ENCODE measurements at regions not wholly inside any gene's neighbourhood (a gene's known extent, or its start where the extent isn't known, plus 50 kb on each side); places are given as distances from the start of the nearest gene placed in this dataset.

GRCh38 chr2:215770668-215771067, 242.7 kb downstream of the MREG start:
- H3K36me3 Mint-ChIP-seq (ENCODE audit: unreplicated experiment), result no peaks in the 10 kb centered on the region
- no peaks in the 10 kb centered on the region for H3K27me3 Mint-ChIP-seq (ENCODE audit: unreplicated experiment)
- no peak for TF ChIP-seq CTCF (IDR thresholded peaks at IDR 0.05; ENCODE audit: partially characterized antibody, unreplicated experiment)
- no peaks in the 10 kb centered on the region for H3K4me1 Mint-ChIP-seq (ENCODE audit: low read depth, unreplicated experiment)
- DNase-seq, result no peak
- no peak overlapping the region for H3K4me3 Mint-ChIP-seq (ENCODE audit: unreplicated experiment)
- no peaks in the 10 kb centered on the region for H3K9me3 Mint-ChIP-seq (ENCODE audit: unreplicated experiment)
- no peak overlapping the region for H3K27ac Mint-ChIP-seq (ENCODE audit: unreplicated experiment)

- no peaks in the 10 kb centered on the region for H3K4me1 Mint-ChIP-seq (ENCODE audit: low read depth, unreplicated experiment)
- H3K27ac Mint-ChIP-seq (ENCODE audit: unreplicated experiment), result no peak overlapping the region
- no peaks in the 10 kb centered on the region for H3K27me3 Mint-ChIP-seq (ENCODE audit: unreplicated experiment)
- H3K9me3 Mint-ChIP-seq (ENCODE audit: unreplicated experiment), result no peaks in the 10 kb centered on the region
- TF ChIP-seq CTCF (IDR thresholded peaks at IDR 0.05; ENCODE audit: partially characterized antibody, unreplicated experiment), result no peak
- no peaks in the 10 kb centered on the region for H3K36me3 Mint-ChIP-seq (ENCODE audit: unreplicated experiment)
- DNase-seq, result no peak
- H3K4me3 Mint-ChIP-seq (ENCODE audit: unreplicated experiment), result no peak overlapping the region
Observed at GRCh38 chr2:215769246-215769645, 244.1 kb downstream of the MREG start.

- no peaks in the 10 kb centered on the region for H3K36me3 Mint-ChIP-seq (ENCODE audit: unreplicated experiment)
- no peak for DNase-seq
- no peaks in the 10 kb centered on the region for H3K27me3 Mint-ChIP-seq (ENCODE audit: unreplicated experiment)
- no peak overlapping the region for H3K27ac Mint-ChIP-seq (ENCODE audit: unreplicated experiment)
- no peak overlapping the region for H3K4me3 Mint-ChIP-seq (ENCODE audit: unreplicated experiment)
- H3K9me3 Mint-ChIP-seq (ENCODE audit: unreplicated experiment), result no peaks in the 10 kb centered on the region
- TF ChIP-seq CTCF (IDR thresholded peaks at IDR 0.05; ENCODE audit: partially characterized antibody, unreplicated experiment), result no peak
- no peaks in the 10 kb centered on the region for H3K4me1 Mint-ChIP-seq (ENCODE audit: low read depth, unreplicated experiment)
Observed at GRCh38 chr2:215767625-215768024, 245.7 kb downstream of the MREG start.

- Mint-ChIP-seq H3K4me1 (ENCODE audit: low read depth, unreplicated experiment) (no peaks in the 10 kb centered on the region), H3K27ac (ENCODE audit: unreplicated experiment) (no peak overlapping the region), H3K9me3 (ENCODE audit: unreplicated experiment) (no peaks in the 10 kb centered on the region), H3K4me3 (ENCODE audit: unreplicated experiment) (no peak overlapping the region), H3K36me3 (ENCODE audit: unreplicated experiment) (no peaks in the 10 kb centered on the region), H3K27me3 (ENCODE audit: unreplicated experiment) (no peaks in the 10 kb centered on the region)
- DNase-seq, result no peak
- TF ChIP-seq CTCF (IDR thresholded peaks at IDR 0.05; ENCODE audit: partially characterized antibody, unreplicated experiment), result no peak
Observed at GRCh38 chr2:215765729-215766360, 247.5 kb downstream of the MREG start.

GRCh38 chr2:215764441-215765048, 248.8 kb downstream of the MREG start:
- H3K9me3 Mint-ChIP-seq (ENCODE audit: unreplicated experiment), result no peaks in the 10 kb centered on the region
- no peaks in the 10 kb centered on the region for H3K27me3 Mint-ChIP-seq (ENCODE audit: unreplicated experiment)
- TF ChIP-seq CTCF (IDR thresholded peaks at IDR 0.05; ENCODE audit: partially characterized antibody, unreplicated experiment), result no peak
- no peak for DNase-seq
- no peaks in the 10 kb centered on the region for H3K36me3 Mint-ChIP-seq (ENCODE audit: unreplicated experiment)
- no peaks in the 10 kb centered on the region for H3K4me1 Mint-ChIP-seq (ENCODE audit: low read depth, unreplicated experiment)
- H3K4me3 Mint-ChIP-seq (ENCODE audit: unreplicated experiment), result no peak overlapping the region
- H3K27ac Mint-ChIP-seq (ENCODE audit: unreplicated experiment), result no peak overlapping the region
